Frontal cortex (tissue), 3 donors: ENCODE measurements at regions not wholly inside any gene's neighbourhood (a gene's known extent, or its start where the extent isn't known, plus 50 kb on each side); places are given as distances from the start of the nearest gene placed in this dataset.
A peak's percentile ranks its signal among the peaks of the same experiment; 100 is the strongest.
"Not testable (repeated sequence)": the region's sequence is repeated elsewhere in the genome, so short reads cannot be mapped to it uniquely, and the experiment has no call there.

Source experiments
- DNase-seq, 2 donors: peaks; one replicate each; pipeline ENCODE4 v3.0.0; 2012; ENCODE audit warnings: low spot score in 2 of 2
- FAIRE-seq: peaks from 2 replicates; lab custom pipeline; 2012; peaks lifted over from hg19 to GRCh38; lab: Jason Lieb, UNC
- donor health status: control.
- donor health status: control.
- donor health status: control.

DNA sequence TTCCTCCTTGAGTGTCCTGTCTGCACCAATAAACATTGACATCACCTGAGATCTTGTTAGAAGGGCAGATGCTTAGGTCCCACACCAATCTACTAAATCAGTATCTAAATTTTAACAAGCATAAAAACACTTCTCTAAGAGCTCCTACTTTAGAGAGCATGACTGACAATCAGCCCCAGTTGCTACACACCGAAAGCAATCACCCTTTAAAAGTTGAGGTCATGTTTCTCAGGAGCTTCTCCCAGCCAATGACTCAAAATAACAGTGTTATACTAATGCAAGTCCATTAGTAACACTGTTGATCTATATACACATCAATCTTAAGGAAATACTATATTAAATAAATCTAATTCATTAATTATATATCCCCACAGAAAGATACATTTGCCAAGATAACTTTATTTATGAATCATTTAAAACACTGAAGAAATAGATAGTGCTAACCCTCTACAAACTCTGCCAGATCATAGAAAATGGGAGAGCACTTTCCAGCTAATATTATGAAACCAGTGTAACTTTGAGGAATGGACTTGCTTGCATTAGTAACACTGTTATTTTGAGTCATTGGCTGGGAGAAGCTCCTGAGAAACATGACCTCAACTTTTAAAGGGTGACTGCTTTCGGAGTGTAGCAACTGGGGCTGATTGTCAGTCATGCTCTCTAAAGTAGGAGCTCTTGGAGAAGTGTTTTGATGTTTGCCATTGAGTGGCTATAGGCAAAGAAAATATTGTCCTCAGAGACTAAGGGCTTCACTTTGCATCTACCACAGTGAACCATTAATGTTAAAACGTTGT is 109.8 kb upstream of the HDX start:
- DNase-seq (no peak), FAIRE-seq (no peak)

DNA sequence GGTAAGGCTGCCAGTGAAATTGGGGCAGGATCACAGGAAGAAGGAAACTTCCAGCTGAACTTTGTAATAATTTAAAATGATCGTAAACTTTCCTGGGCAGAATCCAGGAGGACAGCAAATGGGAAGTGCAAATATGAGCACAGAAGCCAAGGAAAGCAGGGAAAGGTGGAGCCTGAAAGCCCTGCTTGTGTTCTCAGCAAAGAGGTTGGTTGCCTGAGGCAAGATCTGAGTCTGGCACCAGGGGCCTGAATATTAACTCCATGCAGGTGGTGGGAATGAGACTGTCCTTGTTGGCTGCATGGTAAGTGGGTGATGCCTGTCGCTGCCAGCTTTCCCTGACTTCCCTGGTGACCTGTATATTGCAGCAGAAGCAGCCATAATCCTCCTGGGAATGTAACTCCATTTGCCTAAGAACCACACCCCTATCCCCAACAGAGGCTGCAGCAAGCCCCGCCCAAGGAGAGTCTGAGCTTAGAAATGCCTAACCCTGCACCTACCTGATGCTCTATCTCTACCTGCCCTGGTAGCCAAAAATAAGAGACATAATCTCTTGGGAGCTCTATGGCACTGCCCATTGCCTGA is 132.0 kb upstream of the HDX start:
- no peak for FAIRE-seq

DNA sequence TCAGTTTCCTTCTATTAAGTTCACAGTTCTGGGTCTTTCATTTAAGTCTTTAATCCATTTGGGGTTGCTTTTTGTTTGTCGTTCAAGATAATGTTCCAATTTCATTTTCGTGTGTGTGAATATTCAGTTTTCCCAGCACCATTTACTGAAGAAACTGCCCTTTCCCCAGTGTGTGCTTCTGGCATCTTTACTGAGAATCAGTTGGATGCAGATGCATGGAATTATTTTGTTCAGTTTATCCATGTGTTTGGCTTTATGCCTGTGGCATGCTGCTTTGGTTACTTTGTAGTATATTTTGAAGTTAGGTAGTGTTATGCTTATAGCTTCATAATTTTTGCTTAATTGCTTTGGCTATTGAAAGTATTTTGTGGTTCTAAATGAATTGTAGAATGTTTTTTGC is 163.8 kb upstream of the HDX start:
- no peak for DNase-seq
- no peak for FAIRE-seq

More for the DNA sequence above, 132.0 kb upstream of the HDX start:
- no peak for DNase-seq

DNA sequence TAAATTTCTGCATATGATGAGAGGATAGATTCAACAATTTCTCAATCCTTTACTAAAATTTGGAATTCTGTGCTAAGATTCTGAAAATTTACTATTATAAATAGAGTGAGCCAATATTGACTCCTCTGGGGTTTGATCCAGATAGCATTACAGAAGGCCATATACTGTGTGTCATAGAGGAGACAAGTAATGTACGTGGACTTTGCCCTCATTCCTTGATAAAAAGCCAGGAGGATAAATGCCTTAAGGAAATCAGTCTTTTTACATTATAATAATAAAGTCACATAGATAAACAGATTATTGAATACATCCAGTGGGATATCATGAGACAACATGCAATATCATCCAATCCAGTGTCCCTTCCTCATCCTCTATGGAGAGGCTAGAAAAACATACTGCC is 188.0 kb upstream of the HDX start:
- no peak for DNase-seq
- FAIRE-seq = no peak

DNA sequence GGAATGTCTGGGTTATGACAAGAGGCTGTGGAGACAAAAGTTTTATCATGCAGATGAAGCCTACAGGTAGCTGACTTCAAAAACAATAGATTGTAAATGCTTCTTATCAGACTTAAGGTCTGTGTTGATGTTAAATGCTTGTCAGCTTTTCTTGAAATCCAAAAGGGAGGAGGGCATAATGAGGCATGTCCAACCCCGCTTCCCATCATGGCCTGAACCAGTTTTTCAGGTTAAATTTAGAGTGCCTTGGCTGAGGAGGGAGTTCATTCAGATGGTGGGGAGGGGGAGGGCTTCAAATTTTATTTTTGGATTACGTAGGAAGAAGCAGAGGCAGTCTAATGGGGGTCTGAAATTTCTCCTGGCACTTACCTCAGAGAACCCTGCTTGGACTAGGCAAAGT is 207.7 kb upstream of the HDX start:
- no peak for DNase-seq
- no peak for FAIRE-seq

DNA sequence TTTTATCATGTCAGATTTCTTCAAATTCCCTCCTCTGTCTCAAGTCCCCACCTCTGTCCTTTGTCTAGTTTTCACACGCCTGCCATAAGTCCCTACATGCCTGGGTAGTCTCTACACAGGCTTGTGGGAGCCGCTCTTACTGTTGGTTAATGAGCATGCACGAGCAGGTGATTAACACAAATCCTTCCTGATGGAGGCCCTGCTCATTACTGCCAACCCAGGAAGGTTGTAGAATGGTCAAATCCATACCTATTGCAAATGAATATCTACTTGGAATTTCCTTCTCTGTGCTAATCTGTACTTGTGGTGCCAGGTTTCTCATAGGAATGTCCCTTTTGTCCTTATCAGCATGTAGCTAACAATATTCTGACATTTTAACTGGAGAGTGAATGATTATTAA is 208.4 kb upstream of the HDX start:
- DNase-seq (no peak), FAIRE-seq (no peak)

DNA sequence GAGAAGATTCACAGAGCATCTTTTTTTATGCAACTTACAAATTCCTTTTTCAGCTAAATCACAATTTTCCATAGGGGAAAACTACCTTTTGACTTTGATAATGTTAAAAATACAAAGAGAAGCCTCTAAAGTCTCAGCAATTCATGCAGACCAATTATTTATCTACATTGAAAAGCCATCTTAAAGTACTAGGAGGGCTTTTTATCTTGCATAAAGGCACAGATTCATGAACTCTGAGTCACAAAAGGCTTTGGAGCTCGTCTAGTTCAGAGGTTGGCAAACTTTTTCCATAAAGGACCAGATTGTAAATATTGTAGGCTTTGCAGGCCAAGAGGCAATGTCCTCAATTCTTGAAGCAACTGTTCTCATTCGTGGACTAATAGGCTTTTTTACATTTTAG is 210.4 kb upstream of the HDX start:
- DNase-seq = no peak
- FAIRE-seq = no peak

DNA sequence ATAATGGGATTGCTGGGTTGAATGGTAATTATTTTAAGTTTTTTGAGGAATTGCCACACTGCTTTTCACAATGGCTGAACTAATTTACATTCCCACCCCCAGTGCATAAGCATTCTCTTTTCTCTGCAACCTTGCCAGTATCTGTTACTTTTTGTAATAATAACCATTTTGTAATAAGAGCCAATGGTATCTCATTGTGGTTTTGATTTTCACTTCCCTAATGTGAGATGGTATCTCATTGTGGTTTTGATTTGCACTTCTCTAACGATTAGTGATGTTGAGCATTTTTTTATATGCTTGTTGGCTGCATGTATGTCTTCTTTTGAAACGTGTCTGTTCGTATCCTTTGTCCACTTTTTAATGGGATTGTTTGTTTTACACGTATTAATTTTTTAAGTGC is 213.1 kb upstream of the HDX start:
- DNase-seq = no peak
- no peak for FAIRE-seq

DNA sequence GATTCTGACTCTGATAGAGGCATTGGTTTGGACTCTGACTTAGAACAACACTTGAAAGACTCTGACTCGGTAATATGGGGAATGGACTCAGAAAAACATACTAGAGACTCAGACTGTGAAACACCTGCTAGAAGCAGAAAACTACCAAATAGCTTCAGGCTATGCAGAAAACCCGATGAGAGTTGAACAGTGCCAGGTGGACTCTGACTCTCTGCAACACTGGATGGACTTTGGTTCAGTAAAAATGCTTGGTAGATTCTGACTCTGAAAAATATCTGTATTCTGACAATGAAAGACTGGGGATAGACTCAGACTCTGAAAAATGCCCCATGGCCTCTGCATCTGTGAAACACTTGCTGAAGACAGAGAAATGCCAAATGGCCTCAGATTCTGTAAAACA is 215.1 kb upstream of the HDX start:
- no peak for FAIRE-seq
- DNase-seq = no peak

DNA sequence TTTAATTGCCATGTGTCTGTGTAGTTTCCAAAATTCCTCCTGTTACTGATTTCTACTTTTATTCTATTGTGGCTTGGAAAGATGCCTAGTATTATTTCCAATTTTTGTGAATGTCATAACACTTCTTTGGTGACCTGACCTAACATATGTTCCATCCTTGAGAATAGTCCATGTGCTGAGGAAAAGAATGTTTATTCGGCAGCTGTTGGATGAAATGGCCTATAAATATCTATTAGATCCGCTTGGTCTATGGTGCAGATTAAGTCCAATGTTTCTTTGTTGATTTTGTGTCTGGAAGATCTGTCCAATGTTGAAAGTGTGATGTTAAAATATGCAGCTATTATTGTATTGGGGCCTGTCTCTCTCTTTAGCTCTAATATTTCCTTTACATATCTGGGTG is 219.2 kb upstream of the HDX start:
- no peak for FAIRE-seq

DNA sequence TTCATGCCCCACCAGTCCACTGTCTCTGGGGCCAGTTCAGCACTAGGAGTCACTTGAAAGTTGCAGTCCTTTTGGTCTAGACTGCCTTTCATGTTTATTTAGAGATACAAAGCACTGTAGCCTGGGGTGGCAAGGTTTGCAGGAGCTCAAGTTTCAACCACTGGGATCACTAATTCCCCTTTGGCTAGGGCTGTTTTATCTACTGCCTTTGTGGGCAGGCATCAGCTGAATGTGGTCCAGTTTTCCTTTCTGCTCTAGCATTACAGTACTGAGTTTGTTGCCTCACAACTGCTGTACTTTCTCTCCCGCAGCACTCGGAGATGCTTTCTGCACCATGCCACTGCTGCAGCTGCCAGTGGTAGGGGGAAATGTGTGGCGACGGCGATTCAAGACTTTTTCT is 222.3 kb upstream of the HDX start:
- DNase-seq = no peak
- FAIRE-seq = no peak

More for the DNA sequence above, 219.2 kb upstream of the HDX start:
- no peak for DNase-seq

DNA sequence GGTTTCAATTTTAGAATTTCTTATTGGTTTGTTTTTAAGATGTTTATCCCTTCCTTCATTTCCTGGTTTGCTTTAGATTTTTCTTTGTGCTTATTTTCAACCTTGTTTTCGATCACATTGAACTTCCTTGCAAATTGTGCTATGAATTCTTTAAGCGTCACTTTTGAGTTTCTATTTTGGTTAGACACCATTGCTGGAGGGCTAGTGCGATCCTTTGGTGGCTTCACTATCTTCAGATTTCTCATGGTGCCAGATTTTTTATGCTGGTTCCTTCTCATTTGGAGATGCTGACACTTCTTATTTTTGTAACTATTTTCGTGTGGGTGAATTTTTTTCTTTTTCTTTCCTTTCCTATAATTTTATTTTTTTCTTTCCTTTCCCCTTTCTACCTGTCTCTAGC is 227.2 kb upstream of the HDX start:
- FAIRE-seq (no peak), DNase-seq (no peak)

DNA sequence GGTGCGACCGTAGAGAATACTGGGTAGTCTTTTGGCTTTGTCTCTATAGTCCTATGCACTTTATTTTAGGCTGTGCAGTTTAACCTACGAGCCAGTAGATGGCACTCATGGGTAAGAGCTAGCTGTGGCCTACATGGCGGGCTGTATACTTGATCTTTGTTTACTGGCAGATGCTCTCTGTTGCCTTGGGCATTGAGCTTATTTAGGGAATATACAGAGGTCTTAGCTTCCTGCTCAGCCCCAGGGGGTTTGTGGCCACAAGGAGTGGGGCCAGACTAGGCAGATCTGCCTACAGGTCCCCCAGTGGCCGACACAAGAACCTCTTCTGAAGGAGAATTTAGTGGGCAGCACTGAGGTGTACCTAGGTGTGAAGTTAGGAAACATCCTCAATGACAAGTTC is 227.6 kb upstream of the HDX start:
- DNase-seq (peak in 1 of 2 donors; percentile 1), FAIRE-seq (no peak)

DNA sequence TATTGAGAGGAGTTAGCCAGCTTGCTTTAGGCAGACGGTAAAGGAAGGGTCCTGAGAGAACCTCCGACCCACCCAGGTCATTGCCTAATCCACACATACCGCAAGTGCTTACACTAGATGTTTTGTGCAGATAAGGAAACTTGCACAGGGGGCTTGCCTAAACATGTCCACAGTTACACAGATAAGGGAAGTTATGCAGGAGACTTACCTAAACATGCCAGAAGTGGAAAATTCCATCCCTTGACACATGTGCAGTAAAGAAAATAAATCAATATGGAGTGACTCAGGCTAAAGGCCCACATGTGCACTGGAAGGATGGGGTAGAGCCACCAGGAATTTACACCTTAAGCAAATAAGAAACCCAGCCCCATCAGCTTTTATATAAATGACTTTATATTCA is 232.8 kb upstream of the HDX start:
- no peak for DNase-seq
- FAIRE-seq = no peak

DNA sequence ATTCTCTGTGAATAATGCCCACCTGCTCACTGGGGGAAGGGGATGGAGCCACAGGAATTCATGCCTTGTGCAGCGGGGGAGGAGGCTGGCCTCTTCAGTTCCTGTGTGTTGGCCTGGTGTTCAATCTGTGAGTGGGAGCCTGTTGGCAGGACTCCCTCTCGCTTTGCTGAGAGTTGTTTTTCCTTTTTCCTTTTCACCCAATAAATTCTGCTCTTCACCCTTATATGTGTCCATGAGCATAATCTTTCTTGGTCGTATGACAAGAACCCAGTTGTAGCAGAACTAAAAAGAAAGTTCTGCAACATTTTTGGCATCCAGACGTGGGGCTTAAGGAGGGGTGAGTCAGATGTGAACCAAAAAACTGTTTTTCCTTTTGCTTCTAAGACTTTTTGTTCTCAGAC is 235.2 kb upstream of the HDX start:
- DNase-seq (no peak), FAIRE-seq (no peak)

DNA sequence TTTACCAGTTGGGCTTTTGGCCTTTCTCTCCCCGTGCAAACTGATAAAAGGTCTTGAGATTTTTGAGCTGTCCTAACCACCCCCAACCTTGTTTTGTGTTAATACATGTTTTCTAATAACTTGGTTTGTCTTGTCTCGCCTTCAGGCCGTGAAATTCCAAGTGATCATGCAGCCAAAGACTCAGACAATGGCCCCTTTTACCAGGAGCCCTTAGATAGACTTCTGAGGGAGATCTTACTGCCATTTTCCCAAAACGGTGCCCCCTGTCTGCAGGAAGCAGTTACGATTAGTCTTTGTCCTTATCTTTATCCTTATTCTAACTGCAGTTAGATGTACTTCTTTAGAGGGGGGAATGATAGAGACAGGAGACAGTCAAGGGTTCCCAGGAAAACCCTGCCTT is 245.3 kb upstream of the HDX start:
- DNase-seq = no peak

DNA sequence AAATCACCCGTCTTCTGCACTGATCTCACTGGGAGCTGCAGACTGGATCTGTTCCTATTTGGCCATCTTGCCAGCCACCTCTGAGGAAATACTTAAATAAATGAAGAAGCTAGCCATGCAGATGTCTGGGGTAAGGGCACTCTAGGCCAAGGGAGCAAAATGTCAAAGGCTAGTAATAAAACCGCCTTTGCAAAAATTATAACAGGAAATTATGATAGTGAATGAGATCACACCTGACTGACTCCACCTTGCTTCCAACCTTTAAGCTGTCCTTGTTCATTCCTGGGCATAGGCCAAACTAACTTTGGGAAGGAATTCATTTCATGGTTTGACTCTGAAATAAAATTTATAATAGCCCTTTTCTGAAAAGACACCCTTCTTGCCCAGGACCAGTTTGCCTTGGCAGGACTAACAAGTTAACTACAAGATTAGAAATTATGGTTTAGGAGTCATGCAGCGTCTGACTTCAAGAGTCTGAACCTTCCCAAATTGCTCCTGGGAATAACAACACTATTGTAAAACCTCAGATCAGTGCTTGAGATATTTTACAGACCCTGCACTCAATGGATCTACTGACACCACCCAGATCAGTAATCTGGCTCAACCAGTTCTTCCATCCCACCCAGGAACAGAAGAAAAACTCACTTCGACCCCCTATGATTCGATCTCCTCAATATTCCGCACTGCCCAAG is 246.9 kb upstream of the HDX start:
- DNase-seq = no peak
- FAIRE-seq = no peak

More for the DNA sequence above, 245.3 kb upstream of the HDX start:
- no peak for FAIRE-seq

DNA sequence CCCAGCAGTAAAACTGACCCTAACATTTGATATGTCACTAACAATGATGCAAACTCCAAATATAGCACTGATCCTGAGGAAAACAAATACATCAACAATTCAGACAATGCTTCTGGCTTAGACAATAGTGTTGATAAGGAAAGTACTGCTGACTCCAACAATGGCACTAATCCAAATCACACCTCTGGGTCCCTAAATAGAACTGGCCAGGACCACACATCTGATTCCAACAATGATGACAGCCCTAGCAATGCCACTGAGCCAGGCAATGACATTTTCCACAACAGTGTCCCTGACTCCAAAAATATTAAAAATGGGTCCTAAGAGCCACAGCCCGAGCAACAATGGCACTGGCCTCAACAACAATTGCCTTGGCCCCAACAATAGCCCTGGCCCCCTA is 243.1 kb upstream of the APOOL start:
- no peak for DNase-seq
- no peak for FAIRE-seq

DNA sequence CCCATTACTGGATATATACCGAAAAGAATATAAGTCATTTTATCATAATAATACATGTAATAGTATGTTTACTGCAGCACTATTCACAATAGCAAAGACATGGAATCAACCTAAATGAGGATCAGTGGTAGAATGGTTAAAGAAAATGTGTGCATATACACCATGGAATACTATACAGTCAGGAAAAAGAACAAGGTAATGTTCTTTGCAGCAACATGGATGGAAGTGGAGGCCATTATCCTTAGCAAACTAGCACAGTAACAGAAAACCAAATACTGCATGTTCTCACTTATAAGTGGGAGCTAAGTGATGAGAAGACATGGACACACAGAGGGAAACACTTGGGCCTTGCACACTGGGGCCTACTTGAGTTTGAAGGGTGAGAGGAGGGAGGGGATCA is 207.4 kb upstream of the APOOL start:
- FAIRE-seq = no peak
- no peak for DNase-seq

DNA sequence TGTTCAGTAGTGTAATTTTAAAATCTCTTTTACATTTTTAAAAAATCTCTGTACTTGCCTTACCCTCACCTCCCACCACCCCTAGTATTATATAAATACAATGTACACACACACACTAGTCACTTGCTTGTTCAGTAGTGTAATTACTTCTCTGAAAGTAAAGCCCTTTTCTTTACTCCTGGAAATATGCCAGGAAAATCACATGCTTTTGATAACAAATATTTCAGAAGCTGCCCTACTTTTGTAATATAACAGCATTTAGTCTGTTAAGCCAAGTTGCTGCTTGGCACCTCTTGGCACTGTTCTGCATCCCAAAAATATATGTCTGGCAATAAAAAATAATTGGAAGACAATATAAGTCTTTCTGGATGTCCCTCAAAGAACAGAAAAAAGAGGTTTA is 172.8 kb upstream of the APOOL start:
- no peak for FAIRE-seq

DNA sequence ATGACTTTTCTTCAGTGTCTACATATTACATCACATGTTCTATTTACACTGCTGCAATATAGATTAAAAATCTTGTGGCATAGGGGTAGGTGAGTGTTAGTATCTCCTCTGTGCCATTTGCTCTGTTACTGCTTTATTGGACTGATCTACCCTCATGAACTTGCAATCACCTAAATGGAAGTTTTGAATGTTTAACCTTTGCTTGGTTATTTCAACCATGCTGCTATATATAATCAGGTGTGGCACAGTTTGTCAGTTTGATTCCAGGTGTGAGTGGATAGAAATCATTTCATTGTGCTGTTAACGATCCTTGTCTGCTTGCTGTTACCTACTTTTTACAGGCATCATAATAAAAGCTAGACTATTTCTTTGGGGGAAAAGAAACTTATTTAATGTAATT is 157.1 kb upstream of the APOOL start:
- DNase-seq, FAIRE-seq: not testable (repeated sequence)

More for the DNA sequence above, 172.8 kb upstream of the APOOL start:
- DNase-seq = no peak
